Activated T-helper 17 cell treated with anti-CD3 and anti-CD28 coated beads, Interleukin-2, amount 50 U/mL, for 72 hours (primary cell): ENCODE measurements at regions not wholly inside any gene's neighbourhood (a gene's known extent, or its start where the extent isn't known, plus 50 kb on each side); places are given as distances from the start of the nearest gene placed in this dataset.

Experiments
- ATAC-seq: fragments of 150-1000 bp; cut with Tn5 transposase; replicated peaks from 2 replicates; pipeline ENCODE4 v1.10.0; 2021; ENCODE audit warnings: mild to moderate bottlenecking, moderate library complexity
- H3K27ac Mint-ChIP-seq: one replicate; pipeline ENCODE4 v1.8.0; 2022; ENCODE audit warnings: mixed read lengths
- H3K27me3 Mint-ChIP-seq: one replicate; pipeline ENCODE4 v1.8.0; 2022; ENCODE audit warnings: mixed read lengths
- H3K36me3 Mint-ChIP-seq: one replicate; pipeline ENCODE4 v1.8.0; 2022; ENCODE audit warnings: low read depth, mild to moderate bottlenecking, mixed read lengths
- H3K4me1 Mint-ChIP-seq: one replicate; pipeline ENCODE4 v1.8.0; 2022; ENCODE audit warnings: mixed read lengths
- H3K4me3 Mint-ChIP-seq: one replicate; pipeline ENCODE4 v1.8.0; 2022; ENCODE audit warnings: mild to moderate bottlenecking, mixed read lengths
- H3K9me3 Mint-ChIP-seq: one replicate; pipeline ENCODE4 v1.8.0; 2022; ENCODE audit warnings: mixed read lengths

DNA sequence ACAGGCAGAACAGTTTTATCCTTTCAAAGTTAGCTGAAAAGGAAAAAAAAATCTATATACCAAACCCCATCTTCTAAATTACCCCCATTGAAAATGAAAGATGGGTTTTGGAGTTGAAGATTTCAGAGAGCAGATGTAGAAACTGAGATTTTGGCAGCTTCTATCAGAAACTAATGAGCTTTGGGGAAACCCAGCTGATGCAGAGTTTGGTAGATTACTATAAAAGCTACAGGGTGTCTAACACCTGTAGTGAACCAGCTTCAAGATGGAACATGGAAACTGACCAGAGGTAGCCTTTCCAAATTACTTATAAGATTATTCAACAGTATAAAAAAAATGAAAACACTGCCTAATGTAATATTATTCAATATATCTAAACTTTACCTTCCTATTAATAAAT is 583.1 kb downstream of the XIRP2 start:
- no peak for ATAC-seq
- Mint-ChIP-seq H3K9me3 (peaks cover 7% of the 10 kb centered on the region), H3K4me1 (no peaks in the 10 kb centered on the region), H3K27me3 (no peaks in the 10 kb centered on the region), H3K36me3 (no peaks in the 10 kb centered on the region), H3K4me3 (no peak overlapping the region), H3K27ac (no peak overlapping the region)

- H3K4me1 Mint-ChIP-seq = no peaks in the 10 kb centered on the region
- no peaks in the 10 kb centered on the region for H3K36me3 Mint-ChIP-seq
- ATAC-seq = no peak
- no peaks in the 10 kb centered on the region for H3K27me3 Mint-ChIP-seq
- peaks cover 5% of the 10 kb centered on the region for H3K9me3 Mint-ChIP-seq
- no peak overlapping the region for H3K4me3 Mint-ChIP-seq
- H3K27ac Mint-ChIP-seq = no peak overlapping the region
Observed at GRCh38 chr2:167462379-167462778, 574.1 kb downstream of the XIRP2 start.

DNA sequence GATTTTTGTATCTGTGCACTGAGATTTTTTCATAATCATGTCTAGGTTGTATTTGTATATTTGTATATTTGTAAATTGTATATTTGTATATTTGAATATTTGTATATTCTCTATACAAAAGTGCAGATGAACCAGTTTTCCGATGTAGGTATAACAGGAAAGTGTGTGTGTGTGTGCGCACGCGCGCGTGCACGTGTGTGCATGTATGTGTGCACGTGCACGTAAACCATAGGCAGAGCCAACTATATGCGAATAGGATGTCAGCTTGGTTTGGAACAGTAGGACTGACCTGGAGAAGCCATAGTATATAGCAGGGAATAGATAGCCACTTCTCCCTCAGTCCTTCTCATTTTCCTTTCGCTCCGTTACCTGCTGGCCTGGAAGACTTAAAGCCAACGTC is 565.8 kb downstream of the XIRP2 start:
- Mint-ChIP-seq H3K27ac (no peak overlapping the region), H3K36me3 (no peaks in the 10 kb centered on the region), H3K27me3 (no peaks in the 10 kb centered on the region), H3K4me1 (no peaks in the 10 kb centered on the region), H3K4me3 (no peak overlapping the region), H3K9me3 (peaks cover 23% of the 10 kb centered on the region)
- ATAC-seq = no peak

- H3K27me3 Mint-ChIP-seq = no peaks in the 10 kb centered on the region
- H3K4me1 Mint-ChIP-seq = no peaks in the 10 kb centered on the region
- H3K27ac Mint-ChIP-seq = no peak overlapping the region
- no peak for ATAC-seq
- H3K4me3 Mint-ChIP-seq = no peak overlapping the region
- no peaks in the 10 kb centered on the region for H3K36me3 Mint-ChIP-seq
- peaks cover 25% of the 10 kb centered on the region for H3K9me3 Mint-ChIP-seq
Observed at GRCh38 chr2:167451496-167452289, 563.4 kb downstream of the XIRP2 start.

DNA sequence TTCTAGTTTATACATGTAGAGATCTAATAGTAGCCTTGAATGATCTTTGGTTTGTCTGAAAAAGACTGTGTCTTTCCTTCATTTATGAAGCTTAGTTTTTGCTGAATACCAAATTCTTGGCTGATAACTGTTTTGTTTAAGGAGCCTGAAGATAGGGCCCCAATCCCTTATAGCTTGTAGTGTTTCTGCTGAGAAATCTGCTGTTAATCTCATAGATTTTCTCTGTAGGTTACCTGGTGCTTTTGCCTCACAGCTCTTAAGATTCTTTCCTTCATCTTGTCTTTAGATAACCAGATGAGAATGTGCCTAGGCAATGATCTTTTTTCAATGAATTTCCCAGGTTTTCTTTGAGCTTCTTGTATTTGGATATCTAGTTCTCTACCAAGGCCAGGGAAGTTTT is 562.1 kb downstream of the XIRP2 start:
- no peak for ATAC-seq
- Mint-ChIP-seq H3K4me3 (no peak overlapping the region), H3K4me1 (no peaks in the 10 kb centered on the region), H3K9me3 (peaks cover 24% of the 10 kb centered on the region), H3K36me3 (no peaks in the 10 kb centered on the region), H3K27me3 (no peaks in the 10 kb centered on the region), H3K27ac (no peak overlapping the region)

DNA sequence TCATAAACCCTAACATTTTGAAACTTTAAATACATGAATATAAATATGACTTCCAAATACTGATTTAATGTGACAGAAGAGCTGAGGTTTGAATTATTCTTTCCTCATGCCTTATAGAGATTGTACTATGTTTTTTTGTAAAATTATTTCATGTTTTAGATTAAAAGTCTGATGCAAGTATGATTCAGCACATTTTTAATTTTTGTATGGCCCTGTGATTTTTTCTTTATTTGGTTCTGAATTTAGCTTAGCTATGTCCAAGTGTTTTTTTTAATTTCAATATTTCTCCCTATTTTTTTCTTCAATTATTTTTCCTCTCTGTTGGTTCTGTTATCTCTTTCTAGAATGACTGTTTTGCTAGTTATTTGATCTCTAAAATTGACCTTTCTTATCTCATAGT is 552.1 kb downstream of the XIRP2 start:
- Mint-ChIP-seq H3K4me3 (no peak overlapping the region), H3K36me3 (no peaks in the 10 kb centered on the region), H3K27ac (no peak overlapping the region), H3K27me3 (no peaks in the 10 kb centered on the region), H3K4me1 (no peaks in the 10 kb centered on the region), H3K9me3 (no peaks in the 10 kb centered on the region)
- no peak for ATAC-seq

- ATAC-seq = no peak
- H3K27ac Mint-ChIP-seq = no peak overlapping the region
- no peaks in the 10 kb centered on the region for H3K27me3 Mint-ChIP-seq
- H3K4me3 Mint-ChIP-seq = no peak overlapping the region
- no peaks in the 10 kb centered on the region for H3K36me3 Mint-ChIP-seq
- H3K4me1 Mint-ChIP-seq = no peaks in the 10 kb centered on the region
- H3K9me3 Mint-ChIP-seq = no peaks in the 10 kb centered on the region
Observed at GRCh38 chr2:167438206-167438605, 549.9 kb downstream of the XIRP2 start.

GRCh38 chr2:167431949-167432348 is 543.7 kb downstream of the XIRP2 start:
- Mint-ChIP-seq H3K4me1 (no peaks in the 10 kb centered on the region), H3K27ac (no peak overlapping the region), H3K36me3 (no peaks in the 10 kb centered on the region), H3K9me3 (no peaks in the 10 kb centered on the region), H3K4me3 (no peak overlapping the region), H3K27me3 (no peaks in the 10 kb centered on the region)
- ATAC-seq = no peak

DNA sequence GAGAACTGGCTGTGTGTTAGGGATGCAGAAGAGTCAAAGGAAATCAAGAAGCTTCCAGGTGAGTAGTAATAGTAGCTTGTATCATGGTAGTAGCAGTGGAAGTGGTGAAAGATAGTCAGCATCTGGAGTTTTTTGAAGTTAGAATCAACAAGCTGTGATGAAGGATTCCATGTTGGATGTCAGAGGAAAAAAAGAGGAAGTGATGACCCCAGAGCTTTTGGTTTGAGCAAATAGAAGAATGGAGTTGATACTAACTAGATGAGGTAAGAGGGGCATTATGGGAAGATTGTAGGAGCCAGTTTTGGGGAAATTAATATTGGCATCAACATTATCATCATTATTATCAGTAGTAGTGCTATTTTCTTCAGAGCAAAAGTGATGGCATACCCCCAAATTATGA is 542.2 kb downstream of the XIRP2 start:
- no peak for ATAC-seq
- H3K4me1 Mint-ChIP-seq = no peaks in the 10 kb centered on the region
- H3K4me3 Mint-ChIP-seq = no peak overlapping the region
- H3K27me3 Mint-ChIP-seq = no peaks in the 10 kb centered on the region
- no peak overlapping the region for H3K27ac Mint-ChIP-seq
- H3K36me3 Mint-ChIP-seq = no peaks in the 10 kb centered on the region
- H3K9me3 Mint-ChIP-seq = no peaks in the 10 kb centered on the region

GRCh38 chr2:167424803-167425755 is 536.8 kb downstream of the XIRP2 start:
- Mint-ChIP-seq H3K36me3 (no peaks in the 10 kb centered on the region), H3K4me1 (no peaks in the 10 kb centered on the region), H3K4me3 (no peak overlapping the region), H3K9me3 (peaks cover 5% of the 10 kb centered on the region), H3K27ac (no peak overlapping the region), H3K27me3 (no peaks in the 10 kb centered on the region)
- ATAC-seq = no peak

- Mint-ChIP-seq H3K27ac (no peak overlapping the region), H3K27me3 (no peaks in the 10 kb centered on the region), H3K4me3 (no peak overlapping the region), H3K9me3 (peaks cover 5% of the 10 kb centered on the region), H3K36me3 (no peaks in the 10 kb centered on the region), H3K4me1 (no peaks in the 10 kb centered on the region)
- ATAC-seq = no peak
Observed at GRCh38 chr2:167424221-167424620, 535.9 kb downstream of the XIRP2 start.

GRCh38 chr2:167423731-167424130 is 535.5 kb downstream of the XIRP2 start:
- H3K4me3 Mint-ChIP-seq = no peak overlapping the region
- H3K4me1 Mint-ChIP-seq = no peaks in the 10 kb centered on the region
- no peak for ATAC-seq
- H3K9me3 Mint-ChIP-seq = peaks cover 5% of the 10 kb centered on the region
- H3K36me3 Mint-ChIP-seq = no peaks in the 10 kb centered on the region
- no peaks in the 10 kb centered on the region for H3K27me3 Mint-ChIP-seq
- no peak overlapping the region for H3K27ac Mint-ChIP-seq

GRCh38 chr2:167420211-167420610 is 531.9 kb downstream of the XIRP2 start:
- Mint-ChIP-seq H3K27me3 (no peaks in the 10 kb centered on the region), H3K36me3 (no peaks in the 10 kb centered on the region), H3K9me3 (peaks cover 5% of the 10 kb centered on the region), H3K4me1 (no peaks in the 10 kb centered on the region), H3K4me3 (no peak overlapping the region), H3K27ac (no peak overlapping the region)
- ATAC-seq = no peak

DNA sequence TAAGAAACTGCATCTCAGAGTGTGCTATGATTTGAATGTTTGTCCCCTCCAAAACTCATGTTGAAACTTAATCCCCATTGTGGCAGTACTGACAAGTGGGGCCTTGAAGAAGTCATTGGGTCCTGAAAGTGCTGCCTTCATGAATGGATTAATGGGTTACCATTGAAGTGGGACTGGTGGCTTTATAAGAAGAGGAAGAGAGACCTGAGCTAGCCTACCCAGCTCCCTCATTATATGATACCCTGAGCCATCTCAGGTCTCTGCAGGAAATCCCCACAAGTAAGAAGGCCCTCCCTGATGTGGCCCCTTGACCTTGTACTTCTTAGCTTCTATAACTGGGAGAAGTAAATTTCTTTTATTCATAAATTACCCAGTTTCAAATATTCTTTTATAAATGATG is 526.8 kb downstream of the XIRP2 start:
- peaks cover 5% of the 10 kb centered on the region for H3K9me3 Mint-ChIP-seq
- H3K27ac Mint-ChIP-seq = no peak overlapping the region
- H3K4me1 Mint-ChIP-seq = no peaks in the 10 kb centered on the region
- no peak overlapping the region for H3K4me3 Mint-ChIP-seq
- H3K36me3 Mint-ChIP-seq = no peaks in the 10 kb centered on the region
- no peak for ATAC-seq
- no peaks in the 10 kb centered on the region for H3K27me3 Mint-ChIP-seq

- H3K27ac Mint-ChIP-seq = no peak overlapping the region
- no peak overlapping the region for H3K4me3 Mint-ChIP-seq
- no peak for ATAC-seq
- no peaks in the 10 kb centered on the region for H3K27me3 Mint-ChIP-seq
- no peaks in the 10 kb centered on the region for H3K36me3 Mint-ChIP-seq
- H3K9me3 Mint-ChIP-seq = peaks cover 5% of the 10 kb centered on the region
- no peaks in the 10 kb centered on the region for H3K4me1 Mint-ChIP-seq
Observed at GRCh38 chr2:167411367-167411766, 523.1 kb downstream of the XIRP2 start.
